Endothelial cell of umbilical vein (primary cell): ENCODE measurements at regions not wholly inside any gene's neighbourhood (a gene's known extent, or its start where the extent isn't known, plus 50 kb on each side); places are given as distances from the start of the nearest gene placed in this dataset.

Experiments
- BruUV-seq: library from RNA; stranded (reverse); fragments of 400-500 nt; replicated peaks from 2 replicates; lab custom pipeline; 2021; lab: Mats Ljungman, UMichigan
- CTCF ChIA-PET: fragments of 300-600, 350-600 bp; sonication (Branson Sonifier 250); formaldehyde crosslinking; loops from one replicate; lab custom pipeline; 2021; ENCODE audit warnings: antibody characterized with exemption, inconsistent platforms; lab: Charles Lee
- POLR2A ChIA-PET: fragments of 300-600, 350-600 bp; sonication (Branson Sonifier 250); formaldehyde crosslinking; loops from one replicate; lab custom pipeline; 2021; ENCODE audit warnings: antibody characterized with exemption, inconsistent platforms; lab: Charles Lee
- DNase-seq: peaks from one replicate; pipeline ENCODE4 v3.0.0-alpha.2; 2011; ENCODE audit warnings: low read depth, low spot score
- FAIRE-seq: peaks from 2 replicates; lab custom pipeline; 2011; peaks lifted over from hg19 to GRCh38; lab: Jason Lieb, UNC
- H2AFZ ChIP-seq: 2 replicates; pipeline ENCODE4 v1.6.0; 2012; ENCODE audit warnings: low read depth, low read length, control low read depth, inconsistent platforms
- H3K27ac ChIP-seq: 2 replicates; pipeline ENCODE4 v1.5.1; 2011; ENCODE audit warnings: low read depth, mild to moderate bottlenecking, control low read depth, low read length, moderate library complexity; ENCODE audit not compliant: insufficient read depth
- H3K27me3 ChIP-seq, 2 experiments: 2 replicates each; pipeline versions ENCODE4 v1.6.0 to v1.6.1; 2011; ENCODE audit warnings: low read length in 2 of 2, mixed read lengths in 1 of 2; ENCODE audit not compliant: control insufficient read depth in 2 of 2, insufficient read depth in 2 of 2
- H3K36me3 ChIP-seq, 2 experiments: 2 replicates in 1 of 2; 3 replicates in 1 of 2; pipeline ENCODE4 v1.5.1; 2011; ENCODE audit warnings: low read length in 2 of 2, mild to moderate bottlenecking in 1 of 2, moderate library complexity in 1 of 2; ENCODE audit not compliant: control insufficient read depth in 2 of 2, insufficient read depth in 2 of 2; ENCODE audit errors: extremely low read depth in 1 of 2
- H3K4me1 ChIP-seq: 3 replicates; pipeline ENCODE4 v1.5.1; 2011; ENCODE audit warnings: mild to moderate bottlenecking, low read length; ENCODE audit not compliant: control insufficient read depth, insufficient read depth; ENCODE audit errors: extremely low read depth
- H3K4me2 ChIP-seq: 2 replicates; pipeline ENCODE4 v1.6.1; 2011; ENCODE audit warnings: low read length, control low read depth, mixed read lengths; ENCODE audit not compliant: insufficient read depth
- H3K4me3 ChIP-seq, 3 experiments: fragments of 200-600 bp in 1 of 3; sonication (generic), shearing (Covaris generic) in 1 of 3; replicated peaks in 1 of 3; 2 replicates each; pipeline ENCODE4 v1.5.1; 2011 to 2016; ENCODE audit warnings: control low read depth in 3 of 3, low read length in 3 of 3, mild to moderate bottlenecking in 2 of 3, inconsistent platforms in 1 of 3, low read depth in 1 of 3, moderate library complexity in 1 of 3; ENCODE audit not compliant: insufficient read depth in 1 of 3
- H3K79me2 ChIP-seq: 2 replicates; pipeline ENCODE4 v1.6.0; 2012; ENCODE audit warnings: low read length, inconsistent platforms; ENCODE audit not compliant: control insufficient read depth, insufficient read depth
- H3K9ac ChIP-seq: replicated peaks from 2 replicates; pipeline ENCODE3; 2011; ENCODE audit warnings: low read length, control low read depth; ENCODE audit not compliant: insufficient read depth; ENCODE audit errors: extremely low read depth
- H3K9me1 ChIP-seq: replicated peaks from 3 replicates; pipeline ENCODE4 v1.6.0; 2011; ENCODE audit warnings: mild to moderate bottlenecking, low read length; ENCODE audit not compliant: control insufficient read depth, insufficient read depth; ENCODE audit errors: extremely low read depth
- H3K9me3 ChIP-seq: replicated peaks from 2 replicates; pipeline ENCODE4 v1.5.1; 2012; ENCODE audit warnings: low read length, inconsistent platforms; ENCODE audit not compliant: control insufficient read depth, insufficient read depth
- H4K20me1 ChIP-seq: replicated peaks from 2 replicates; pipeline ENCODE3; 2011; ENCODE audit warnings: mild to moderate bottlenecking, low read length; ENCODE audit not compliant: control insufficient read depth, insufficient read depth; ENCODE audit errors: extremely low read depth
- EZH2 ChIP-seq: IDR thresholded peaks from 2 replicates; pipeline ENCODE4 v1.6.1; 2012; ENCODE audit warnings: borderline replicate concordance, low read depth, mild to moderate bottlenecking, moderate library complexity, low read length, inconsistent platforms; ENCODE audit not compliant: severe bottlenecking
- FOS ChIP-seq: IDR thresholded peaks from 2 replicates; pipeline ENCODE4 v1.6.1; 2011; ENCODE audit warnings: mild to moderate bottlenecking, low read length, moderate library complexity, borderline replicate concordance; ENCODE audit not compliant: insufficient read depth
- GATA2 ChIP-seq: IDR thresholded peaks from 2 replicates; pipeline ENCODE4 v1.7.0; 2011; ENCODE audit warnings: low read depth, mild to moderate bottlenecking, moderate library complexity, mixed read lengths, low read length; ENCODE audit not compliant: insufficient read length, insufficient read depth
- JUN ChIP-seq: IDR thresholded peaks from 2 replicates; pipeline ENCODE4 v1.6.1; 2011; ENCODE audit warnings: borderline replicate concordance, low read depth; ENCODE audit not compliant: insufficient read length, insufficient read depth
- MYC ChIP-seq: IDR thresholded peaks from one replicate; pipeline ENCODE4 v1.6.1; 2011; ENCODE audit warnings: mild to moderate bottlenecking, low read depth, low read length
- POLR2A ChIP-seq: IDR thresholded peaks from 2 replicates; pipeline ENCODE4 v1.6.1; 2012; ENCODE audit warnings: low read depth, mild to moderate bottlenecking, control low read depth, low read length
- POLR2AphosphoS5 ChIP-seq: IDR thresholded peaks from 2 replicates; pipeline ENCODE4 v1.6.1; 2012; ENCODE audit warnings: low read depth, mild to moderate bottlenecking, control low read depth, low read length, moderate library complexity; ENCODE audit not compliant: insufficient read depth
- dilution Hi-C: fragments of 300-500 bp; cut with MboI; formaldehyde crosslinking; loops from one replicate; pipeline ENCODE4 v1.15.0; 2019; ENCODE audit warnings: low sequenced_read_pairs; ENCODE audit not compliant: extremely low pct_ligation_motif_present
- intact Hi-C: fragments of 100-400 bp; cut with micrococcal nuclease; formaldehyde crosslinking; loops from one replicate; pipeline ENCODE4 v1.10.0; 2022
- TF ChIP-seq, protein P1 (sequence below), 2 donors: IDR thresholded peaks; 1 replicate in 1 of 2; 2 replicates in 1 of 2; pipeline ENCODE4 v1.5.1; 2011; ENCODE audit warnings: low read length in 2 of 2, mild to moderate bottlenecking in 2 of 2, moderate library complexity in 2 of 2, control low read depth in 1 of 2, inconsistent platforms in 1 of 2, low read depth in 1 of 2; ENCODE audit not compliant: insufficient read depth in 1 of 2; ENCODE audit errors: extremely low read depth in 1 of 2
- TF ChIP-seq, protein P2 (sequence below): IDR thresholded peaks from 2 replicates; pipeline ENCODE4 v1.6.1; 2011; ENCODE audit not compliant: insufficient read depth, insufficient read length

DNA sequence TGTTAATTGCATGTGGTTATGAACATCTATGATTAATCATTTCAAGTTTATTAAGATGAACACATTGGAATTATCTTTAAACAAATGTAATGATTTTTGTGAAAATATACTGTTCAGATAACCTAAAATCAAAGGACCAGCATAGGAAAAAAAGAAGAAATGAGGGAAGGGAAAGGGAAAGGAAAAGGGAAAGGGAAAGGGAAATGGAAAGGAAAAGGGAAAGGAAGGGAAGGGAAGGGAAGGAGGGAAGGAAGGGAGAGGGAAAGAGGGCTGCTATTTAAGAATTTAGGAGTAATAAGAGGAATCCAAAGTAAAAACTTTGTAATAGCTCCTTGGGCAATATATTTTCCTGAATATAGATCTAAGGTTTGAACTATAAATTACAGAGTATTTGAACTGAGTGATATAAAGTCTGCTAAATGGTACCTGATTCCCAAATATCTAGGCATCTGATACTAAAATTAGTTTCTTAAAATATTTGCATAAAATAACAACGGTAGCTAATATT lies 726.3 kb downstream of the EPHA4 start:
- H2AFZ ChIP-seq, result no peak overlapping the region
- no TSS peak for BruUV-seq
- ChIA-PET POLR2A (no interaction called here), CTCF (no interaction called here)
- no peaks in the 10 kb centered on the region for H3K36me3 ChIP-seq
- H3K4me1 ChIP-seq, result no peaks in the 10 kb centered on the region
- no peaks in the 10 kb centered on the region for H3K9me1 ChIP-seq
- FAIRE-seq (no peak), DNase-seq (no peak)
- dilution Hi-C loops, result no loop called here
- intact Hi-C loops, result no loop called here
- H3K4me3 ChIP-seq, result no peak overlapping the region
- no peak overlapping the region for H3K27ac ChIP-seq
- no peaks in the 10 kb centered on the region for H4K20me1 ChIP-seq
- no peaks in the 10 kb centered on the region for H3K79me2 ChIP-seq
- H3K9ac ChIP-seq, result no peak overlapping the region
- TF ChIP-seq MYC (no peak), FOS (no peak), EZH2 (no peak), POLR2A (no peak)
- TF ChIP-seq, protein P1, sequence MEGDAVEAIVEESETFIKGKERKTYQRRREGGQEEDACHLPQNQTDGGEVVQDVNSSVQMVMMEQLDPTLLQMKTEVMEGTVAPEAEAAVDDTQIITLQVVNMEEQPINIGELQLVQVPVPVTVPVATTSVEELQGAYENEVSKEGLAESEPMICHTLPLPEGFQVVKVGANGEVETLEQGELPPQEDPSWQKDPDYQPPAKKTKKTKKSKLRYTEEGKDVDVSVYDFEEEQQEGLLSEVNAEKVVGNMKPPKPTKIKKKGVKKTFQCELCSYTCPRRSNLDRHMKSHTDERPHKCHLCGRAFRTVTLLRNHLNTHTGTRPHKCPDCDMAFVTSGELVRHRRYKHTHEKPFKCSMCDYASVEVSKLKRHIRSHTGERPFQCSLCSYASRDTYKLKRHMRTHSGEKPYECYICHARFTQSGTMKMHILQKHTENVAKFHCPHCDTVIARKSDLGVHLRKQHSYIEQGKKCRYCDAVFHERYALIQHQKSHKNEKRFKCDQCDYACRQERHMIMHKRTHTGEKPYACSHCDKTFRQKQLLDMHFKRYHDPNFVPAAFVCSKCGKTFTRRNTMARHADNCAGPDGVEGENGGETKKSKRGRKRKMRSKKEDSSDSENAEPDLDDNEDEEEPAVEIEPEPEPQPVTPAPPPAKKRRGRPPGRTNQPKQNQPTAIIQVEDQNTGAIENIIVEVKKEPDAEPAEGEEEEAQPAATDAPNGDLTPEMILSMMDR (IDR thresholded peaks at IDR 0.05; ENCODE audit: extremely low read depth in 1 of 2, insufficient read depth in 1 of 2, low read depth in 1 of 2, low read length in 2 of 2), result no peak
- H3K4me2 ChIP-seq, result no peak overlapping the region
- no peaks in the 10 kb centered on the region for H3K27me3 ChIP-seq
- no peaks in the 10 kb centered on the region for H3K9me3 ChIP-seq

DNA sequence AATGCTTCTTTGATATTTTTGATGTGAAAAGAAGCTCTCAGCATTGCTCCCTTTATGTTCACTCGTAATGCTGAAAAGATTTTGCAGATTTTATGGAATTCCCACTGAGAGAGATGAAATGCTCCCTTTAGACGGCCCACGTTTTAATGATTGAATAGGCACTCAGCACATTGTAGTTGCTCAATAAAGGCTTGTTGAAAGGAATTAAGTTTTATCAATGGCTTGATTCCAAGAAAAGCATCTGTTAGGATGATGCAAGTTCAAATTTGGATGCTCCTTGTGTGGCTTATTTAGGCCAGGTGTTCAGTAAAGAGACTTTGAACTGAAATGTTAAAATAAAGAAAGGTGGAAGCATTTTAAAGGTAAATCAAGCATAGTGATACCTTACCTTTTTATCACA lies 725.1 kb downstream of the EPHA4 start:
- ChIA-PET CTCF (no interaction called here), POLR2A (no interaction called here)
- Histone ChIP-seq H3K4me1 (no peaks in the 10 kb centered on the region), H3K4me3 (no peak overlapping the region), H2AFZ (no peak overlapping the region), H3K9me1 (no peaks in the 10 kb centered on the region), H3K4me2 (no peak overlapping the region), H3K9me3 (no peaks in the 10 kb centered on the region), H3K27me3 (no peaks in the 10 kb centered on the region), H4K20me1 (no peaks in the 10 kb centered on the region), H3K9ac (no peak overlapping the region), H3K79me2 (no peaks in the 10 kb centered on the region), H3K36me3 (no peaks in the 10 kb centered on the region), H3K27ac (no peak overlapping the region)
- BruUV-seq, result no TSS peak
- FAIRE-seq, result no peak
- TF ChIP-seq EZH2, result no peak
- TF ChIP-seq GATA2, result no peak
- TF ChIP-seq, protein P1 (IDR thresholded peaks at IDR 0.05; ENCODE audit: extremely low read depth in 1 of 2, insufficient read depth in 1 of 2, low read depth in 1 of 2, low read length in 2 of 2), result no peak
- TF ChIP-seq, protein P2, sequence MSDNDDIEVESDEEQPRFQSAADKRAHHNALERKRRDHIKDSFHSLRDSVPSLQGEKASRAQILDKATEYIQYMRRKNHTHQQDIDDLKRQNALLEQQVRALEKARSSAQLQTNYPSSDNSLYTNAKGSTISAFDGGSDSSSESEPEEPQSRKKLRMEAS, result no peak
- TF ChIP-seq POLR2A, result no peak
- no peak for TF ChIP-seq POLR2AphosphoS5
- no peak for TF ChIP-seq FOS
- TF ChIP-seq MYC, result no peak
- no peak for TF ChIP-seq JUN
- DNase-seq, result no peak
- intact Hi-C loops (no loop called here), dilution Hi-C loops (no loop called here)
